Epithelial cell of esophagus (primary cell): ENCODE measurements at regions not wholly inside any gene's neighbourhood (a gene's known extent, or its start where the extent isn't known, plus 50 kb on each side); places are given as distances from the start of the nearest gene placed in this dataset.

ENCODE experiments used
- DNase-seq: peaks from one replicate; pipeline ENCODE4 v3.0.0; 2010; ENCODE audit warnings: low read depth
- H3K4me3 ChIP-seq: 2 replicates; pipeline ENCODE4 v1.5.1; 2011; ENCODE audit warnings: mild to moderate bottlenecking, low read length, control low read depth
- TF ChIP-seq, protein P1 (sequence below): IDR thresholded peaks from 2 replicates; pipeline ENCODE4 v1.5.1; 2011; ENCODE audit warnings: low read depth, mild to moderate bottlenecking, low read length, control low read depth, inconsistent platforms; ENCODE audit not compliant: insufficient read depth; ENCODE audit errors: missing control alignments

DNA sequence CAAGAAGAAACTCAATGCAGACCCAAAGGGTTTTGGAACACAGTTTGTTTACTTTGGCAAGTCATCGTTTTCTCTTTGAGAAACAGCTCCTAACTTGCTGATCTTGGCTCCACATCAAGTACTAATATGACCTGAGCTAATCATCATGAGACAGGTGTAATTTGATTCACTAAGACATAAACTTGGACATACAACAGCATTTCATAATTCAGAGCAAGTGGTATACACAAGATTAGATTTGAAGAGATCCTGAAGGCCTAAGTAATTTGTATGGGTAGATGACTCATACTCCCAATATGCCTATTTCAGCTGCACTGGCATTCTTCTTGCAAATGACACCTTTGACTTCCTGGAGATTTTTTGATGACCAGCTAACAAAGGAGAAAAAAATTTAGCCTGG is 1521.7 kb downstream of the RPA4 start:
- TF ChIP-seq, protein P1, sequence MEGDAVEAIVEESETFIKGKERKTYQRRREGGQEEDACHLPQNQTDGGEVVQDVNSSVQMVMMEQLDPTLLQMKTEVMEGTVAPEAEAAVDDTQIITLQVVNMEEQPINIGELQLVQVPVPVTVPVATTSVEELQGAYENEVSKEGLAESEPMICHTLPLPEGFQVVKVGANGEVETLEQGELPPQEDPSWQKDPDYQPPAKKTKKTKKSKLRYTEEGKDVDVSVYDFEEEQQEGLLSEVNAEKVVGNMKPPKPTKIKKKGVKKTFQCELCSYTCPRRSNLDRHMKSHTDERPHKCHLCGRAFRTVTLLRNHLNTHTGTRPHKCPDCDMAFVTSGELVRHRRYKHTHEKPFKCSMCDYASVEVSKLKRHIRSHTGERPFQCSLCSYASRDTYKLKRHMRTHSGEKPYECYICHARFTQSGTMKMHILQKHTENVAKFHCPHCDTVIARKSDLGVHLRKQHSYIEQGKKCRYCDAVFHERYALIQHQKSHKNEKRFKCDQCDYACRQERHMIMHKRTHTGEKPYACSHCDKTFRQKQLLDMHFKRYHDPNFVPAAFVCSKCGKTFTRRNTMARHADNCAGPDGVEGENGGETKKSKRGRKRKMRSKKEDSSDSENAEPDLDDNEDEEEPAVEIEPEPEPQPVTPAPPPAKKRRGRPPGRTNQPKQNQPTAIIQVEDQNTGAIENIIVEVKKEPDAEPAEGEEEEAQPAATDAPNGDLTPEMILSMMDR, result no peak
- peak; percentile 23 for DNase-seq
- no peak overlapping the region for H3K4me3 ChIP-seq

DNA sequence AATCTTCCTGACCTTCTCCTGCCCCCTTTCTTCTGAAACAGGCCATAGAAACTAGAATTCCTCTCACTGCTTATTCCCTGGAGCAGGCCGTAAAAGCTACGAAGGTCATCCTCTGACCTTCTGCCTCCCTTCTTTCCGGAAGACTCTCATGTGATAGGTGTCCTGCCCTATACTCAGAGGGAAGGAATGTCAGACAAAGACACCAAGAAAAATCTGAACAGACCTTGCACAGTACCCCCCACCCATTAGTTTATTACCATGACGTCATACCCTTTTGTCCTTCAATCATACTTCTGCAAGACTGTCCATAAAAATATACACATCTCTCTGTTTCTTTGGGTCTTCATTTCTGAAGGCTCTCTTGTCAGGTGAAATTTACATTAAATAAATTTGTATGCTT is 1523.9 kb downstream of the RPA4 start:
- no peak overlapping the region for H3K4me3 ChIP-seq
- DNase-seq, result no peak
- TF ChIP-seq, protein P1, result no peak

DNA sequence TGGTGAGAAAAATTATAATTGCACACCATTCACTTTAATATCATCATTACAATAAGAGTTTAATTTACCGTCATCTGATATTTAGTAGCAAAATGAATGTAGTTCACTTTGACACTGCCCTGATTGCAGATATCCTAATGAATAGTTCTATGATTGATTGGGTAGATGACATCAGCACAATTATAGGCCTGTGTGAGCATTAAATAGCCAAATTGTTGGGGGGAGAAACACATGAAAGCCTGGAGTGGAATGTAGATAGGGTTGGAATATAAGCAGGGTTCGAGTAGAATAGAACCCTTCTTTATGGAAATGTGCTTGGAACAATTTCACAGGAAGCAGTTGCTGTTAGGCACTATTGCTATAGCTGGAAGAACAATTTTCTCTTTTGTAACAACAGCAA is 1526.2 kb downstream of the RPA4 start:
- DNase-seq, result no peak
- H3K4me3 ChIP-seq, result no peak overlapping the region
- TF ChIP-seq, protein P1, result no peak

DNA sequence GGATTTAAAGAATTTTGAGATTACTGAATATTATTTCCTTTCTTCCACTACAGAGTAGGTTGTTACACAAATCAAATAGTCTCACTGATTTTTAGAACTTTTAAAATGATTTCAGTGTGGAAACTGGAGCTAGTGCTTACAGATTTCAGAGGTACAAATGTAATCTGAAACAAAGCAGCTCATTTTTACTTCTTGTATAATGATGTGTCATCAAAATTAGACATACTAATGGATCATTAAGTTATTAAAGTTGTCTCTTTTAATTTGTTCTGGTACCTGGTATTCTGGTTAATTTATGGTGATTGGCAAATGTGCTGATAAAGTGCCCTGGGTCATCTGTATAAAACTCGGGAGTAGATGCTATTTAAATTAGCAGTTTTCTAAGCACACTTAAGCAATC is 1528.3 kb downstream of the RPA4 start:
- H3K4me3 ChIP-seq, result no peak overlapping the region
- TF ChIP-seq, protein P1, result no peak
- no peak for DNase-seq

GRCh38 chrX:98422536-98422935 is 1538.8 kb downstream of the RPA4 start:
- no peak for DNase-seq
- H3K4me3 ChIP-seq, result no peak overlapping the region
- TF ChIP-seq, protein P1, result no peak

- DNase-seq, result no peak
- no peak overlapping the region for H3K4me3 ChIP-seq
- TF ChIP-seq, protein P1, result no peak
Observed at GRCh38 chrX:98432413-98432812, 1548.7 kb downstream of the RPA4 start.

DNA sequence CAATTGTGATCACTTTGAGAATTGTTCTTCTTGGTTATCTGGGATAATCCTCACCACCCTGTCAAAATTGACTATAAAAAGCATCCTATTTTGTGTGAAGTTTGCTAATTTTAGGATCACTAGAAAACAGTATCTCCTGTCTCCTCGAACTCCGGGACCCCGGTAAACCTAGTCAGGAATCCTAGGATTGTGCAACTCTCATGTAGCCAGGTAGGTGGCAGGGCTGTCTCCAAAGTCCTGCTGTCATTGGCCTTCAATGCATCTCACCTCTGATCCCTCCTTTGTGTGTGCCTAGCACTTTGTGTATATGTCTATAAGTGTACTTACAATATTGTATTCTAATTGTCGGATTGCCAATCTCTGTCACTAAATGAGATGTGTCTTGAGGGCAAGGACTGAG is 1564.8 kb downstream of the RPA4 start:
- H3K4me3 ChIP-seq, result no peak overlapping the region
- DNase-seq, result no peak
- TF ChIP-seq, protein P1, result no peak
